ENCODE measurements at regions not wholly inside any gene's neighbourhood (a gene's known extent, or its start where the extent isn't known, plus 50 kb on each side); places are given as distances from the start of the nearest gene placed in this dataset.

DNA sequence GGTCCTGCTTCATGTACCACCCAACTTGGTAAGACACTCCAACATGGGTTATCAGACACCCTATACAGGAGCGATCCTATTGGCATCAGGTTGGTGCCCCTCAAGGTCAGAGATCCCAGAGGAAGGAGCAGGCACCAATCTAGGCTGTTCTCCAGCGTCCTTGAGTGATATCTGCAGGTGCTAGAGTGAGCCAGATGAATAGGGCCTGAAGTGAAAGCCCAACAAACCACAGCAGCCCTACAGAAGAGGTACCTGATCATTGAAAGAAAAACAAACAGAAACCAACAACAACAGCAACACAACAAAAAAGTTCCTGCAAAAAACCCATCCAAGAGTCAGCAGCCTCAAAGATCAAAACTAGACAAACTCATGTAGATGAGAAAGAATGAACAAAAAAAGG, 584.8 kb downstream of the HINT1 start:
- Histone ChIP-seq H3K36me3 (no peaks in the 10 kb centered on the region), H3K9me3 (no peaks in the 10 kb centered on the region), H3K4me3 (no peak overlapping the region), H3K27me3 (no peaks in the 10 kb centered on the region), H3K27ac (no peak overlapping the region), H3K4me1 (no peaks in the 10 kb centered on the region)
- intact Hi-C loops (cut with DNase I; ENCODE audit: low total_unique reads) = no loop called here
- no peak for DNase-seq
- TF ChIP-seq POLR2A (IDR thresholded peaks at IDR 0.05) = no peak
- TF ChIP-seq CTCF (IDR thresholded peaks at IDR 0.05) = no peak

DNA sequence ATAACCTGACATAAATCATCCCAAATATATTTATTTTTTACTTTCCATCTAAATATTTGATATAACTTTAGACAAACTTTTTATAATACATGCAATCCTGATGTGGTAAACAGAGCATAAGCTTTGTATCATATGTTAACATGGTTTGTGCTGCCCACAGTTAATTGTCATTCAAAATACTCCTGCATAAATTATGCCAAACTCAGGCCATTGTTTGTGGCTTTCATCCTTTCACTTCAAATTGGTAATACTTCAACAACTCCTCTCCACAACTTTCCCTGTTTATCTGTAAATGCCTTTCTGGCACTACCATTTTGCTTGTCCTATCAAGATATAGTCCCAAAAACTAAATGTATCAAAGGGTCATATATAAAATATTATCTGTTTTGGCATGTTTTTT, 586.7 kb downstream of the HINT1 start:
- Histone ChIP-seq H3K4me3 (no peak overlapping the region), H3K36me3 (no peaks in the 10 kb centered on the region), H3K4me1 (no peaks in the 10 kb centered on the region), H3K27me3 (no peaks in the 10 kb centered on the region), H3K27ac (no peak overlapping the region), H3K9me3 (no peaks in the 10 kb centered on the region)
- no peak for TF ChIP-seq CTCF (IDR thresholded peaks at IDR 0.05)
- no peak for TF ChIP-seq POLR2A (IDR thresholded peaks at IDR 0.05)
- DNase-seq = no peak
- intact Hi-C loops (cut with DNase I; ENCODE audit: low total_unique reads) = no loop called here

- H3K9me3 ChIP-seq = no peaks in the 10 kb centered on the region
- no peak overlapping the region for H3K4me3 ChIP-seq
- no peaks in the 10 kb centered on the region for H3K36me3 ChIP-seq
- DNase-seq = no peak
- TF ChIP-seq CTCF (IDR thresholded peaks at IDR 0.05) (no peak), POLR2A (IDR thresholded peaks at IDR 0.05) (no peak)
- H3K27ac ChIP-seq = no peak overlapping the region
- H3K27me3 ChIP-seq = no peaks in the 10 kb centered on the region
- no peaks in the 10 kb centered on the region for H3K4me1 ChIP-seq
- intact Hi-C loops (cut with DNase I; ENCODE audit: low total_unique reads) = no loop called here
Measured at GRCh38 chr5:130571076-130571475, 594.0 kb downstream of the HINT1 start.

DNA sequence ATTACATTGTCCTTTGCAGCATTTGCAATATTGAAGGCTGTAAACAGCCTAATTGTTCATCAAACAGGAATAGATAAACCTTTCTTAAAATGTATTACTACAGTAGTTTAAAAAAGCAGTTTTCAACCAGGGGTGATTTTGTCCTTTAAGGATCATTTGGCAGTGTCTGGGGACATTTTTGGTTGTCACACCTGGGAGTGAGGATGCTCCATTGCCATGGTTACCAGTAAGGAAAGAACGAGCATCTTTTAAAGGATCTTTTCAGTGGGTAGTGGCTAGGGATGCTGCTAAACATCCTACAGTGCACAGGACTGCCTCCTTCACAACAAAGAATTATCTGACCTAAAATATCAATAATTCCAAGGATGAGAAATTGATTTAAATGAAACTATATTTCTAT, 596.3 kb downstream of the HINT1 start:
- no peak for TF ChIP-seq POLR2A (IDR thresholded peaks at IDR 0.05)
- no peak for TF ChIP-seq CTCF (IDR thresholded peaks at IDR 0.05)

GRCh38 chr5:130555429-130555828, 609.6 kb downstream of the HINT1 start:
- Histone ChIP-seq H3K9me3 (no peaks in the 10 kb centered on the region), H3K36me3 (no peaks in the 10 kb centered on the region), H3K27me3 (no peaks in the 10 kb centered on the region), H3K4me3 (no peak overlapping the region), H3K27ac (no peak overlapping the region), H3K4me1 (no peaks in the 10 kb centered on the region)
- intact Hi-C loops (cut with DNase I; ENCODE audit: low total_unique reads) = no loop called here
- TF ChIP-seq CTCF (IDR thresholded peaks at IDR 0.05) (no peak), POLR2A (IDR thresholded peaks at IDR 0.05) (no peak)
- DNase-seq = no peak

More for the DNA sequence above, 596.3 kb downstream of the HINT1 start:
- Histone ChIP-seq H3K27me3 (no peaks in the 10 kb centered on the region), H3K27ac (no peak overlapping the region), H3K36me3 (no peaks in the 10 kb centered on the region), H3K9me3 (no peaks in the 10 kb centered on the region), H3K4me3 (no peak overlapping the region), H3K4me1 (no peaks in the 10 kb centered on the region)
- DNase-seq = no peak
- intact Hi-C loops (cut with DNase I; ENCODE audit: low total_unique reads) = no loop called here

Data from uterus (tissue), 3 donors.